RPMI7951 (cell line): ENCODE measurements at regions not wholly inside any gene's neighbourhood (a gene's known extent, or its start where the extent isn't known, plus 50 kb on each side); places are given as distances from the start of the nearest gene placed in this dataset.

Experiments used
- DNase-seq: peaks from one replicate; pipeline ENCODE4 v3.0.0-alpha.2; 2012; ENCODE audit warnings: low read depth

GRCh38 chr14:97723351-97723750 is 926.2 kb downstream of the VRK1 start:
- DNase-seq, result no peak

- DNase-seq, result no peak
Observed at GRCh38 chr14:97723819-97724218, 926.6 kb downstream of the VRK1 start.

GRCh38 chr14:97724265-97724731 is 927.1 kb downstream of the VRK1 start:
- no peak for DNase-seq

- no peak for DNase-seq
Observed at GRCh38 chr14:97726676-97727075, 929.5 kb downstream of the VRK1 start.

- no peak for DNase-seq
Observed at GRCh38 chr14:97730706-97731105, 933.5 kb downstream of the VRK1 start.

DNA sequence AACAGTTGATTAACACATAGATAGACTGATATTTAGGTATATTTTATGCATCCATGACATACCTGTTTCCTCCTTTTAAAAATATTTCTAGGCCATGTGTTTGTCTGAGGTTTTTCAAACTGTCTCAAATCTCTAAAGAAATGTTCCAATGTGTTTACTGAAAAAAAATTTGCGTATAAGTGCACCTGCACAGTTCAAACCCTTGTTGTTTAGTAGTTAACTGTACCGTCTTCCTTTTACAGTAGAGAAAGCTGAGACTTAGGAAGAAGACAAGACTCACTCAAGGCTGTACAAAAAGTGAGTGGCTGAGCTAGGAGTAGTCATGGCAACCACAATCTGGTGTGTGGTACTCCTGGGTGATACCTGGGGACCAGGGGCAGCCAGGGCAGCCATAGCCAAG is 934.6 kb downstream of the VRK1 start:
- no peak for DNase-seq

- no peak for DNase-seq
Observed at GRCh38 chr14:97747316-97747715, 950.1 kb downstream of the VRK1 start.

- no peak for DNase-seq
Observed at GRCh38 chr14:97748616-97749015, 951.4 kb downstream of the VRK1 start.

DNA sequence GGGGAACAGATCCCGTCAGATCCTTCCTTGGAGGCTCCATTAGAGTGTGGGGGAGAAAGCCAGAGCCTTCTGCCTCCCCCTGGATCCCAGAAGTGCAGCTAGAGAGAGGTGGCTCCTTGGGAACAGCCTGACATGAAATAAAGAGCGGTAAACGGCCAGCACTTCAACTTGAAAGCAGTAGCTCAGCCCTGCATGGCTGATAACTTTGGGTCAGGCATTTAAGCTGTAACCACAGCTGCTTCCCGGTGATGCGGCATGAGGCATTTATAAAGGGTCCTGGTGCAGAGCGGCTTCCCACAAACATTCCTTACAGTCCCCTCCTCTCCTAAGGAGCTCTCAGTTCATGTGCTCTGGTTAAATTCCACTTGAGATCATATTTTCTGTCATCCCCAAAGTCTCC is 960.3 kb downstream of the VRK1 start:
- no peak for DNase-seq

DNA sequence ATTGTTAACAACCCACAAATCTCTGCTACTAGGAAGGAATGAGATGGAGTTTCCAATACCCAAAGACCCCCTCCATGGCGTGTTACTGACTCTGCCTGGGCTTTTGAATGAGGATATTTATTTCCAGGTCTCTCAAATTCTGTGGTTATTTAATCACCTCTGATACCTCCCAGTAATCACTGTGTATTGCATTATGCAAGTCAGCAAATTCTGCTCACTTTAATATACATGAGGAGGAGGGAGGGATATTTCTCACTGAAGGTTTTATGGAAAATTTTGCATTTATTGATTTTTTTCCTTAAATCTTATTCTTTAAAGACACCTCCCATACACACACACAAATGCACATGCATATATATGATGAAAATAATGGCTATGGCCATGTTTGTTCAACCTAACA is 962.9 kb downstream of the VRK1 start:
- DNase-seq, result no peak

GRCh38 chr14:97762386-97762785 is 965.2 kb downstream of the VRK1 start:
- no peak for DNase-seq

DNA sequence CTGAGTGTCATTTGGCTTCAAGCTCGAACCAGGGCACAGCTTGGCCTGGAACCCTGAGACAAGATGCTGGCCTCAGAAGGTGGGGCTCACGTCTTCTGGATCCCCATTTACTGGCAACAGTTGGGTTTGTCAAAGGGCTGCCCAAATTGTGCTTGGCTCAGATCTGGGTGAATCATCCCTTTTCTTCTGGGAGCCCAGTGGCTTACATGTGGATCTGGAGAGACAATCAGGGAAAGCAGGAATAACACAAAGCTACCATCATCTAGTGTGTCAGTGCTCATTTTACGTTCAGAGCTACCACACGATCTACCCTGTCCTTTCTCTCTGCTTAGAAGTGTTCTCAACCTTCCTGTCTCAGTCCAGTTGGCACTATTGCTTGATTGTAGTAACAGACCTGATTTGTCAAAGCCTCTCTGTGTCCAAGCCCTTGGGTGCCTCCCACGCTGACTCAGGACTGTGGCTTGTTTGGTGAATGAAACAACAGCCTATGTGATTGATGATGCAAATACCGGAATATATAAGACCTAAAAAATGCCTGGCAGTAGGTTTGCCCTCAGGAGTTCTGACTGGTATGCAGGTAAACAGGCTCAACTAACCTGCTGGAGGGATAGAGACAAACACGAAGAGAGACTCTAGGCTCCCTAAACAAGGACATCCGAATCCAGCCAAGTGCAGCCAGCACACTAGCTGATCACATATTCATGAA is 974.3 kb downstream of the VRK1 start:
- peak; percentile 0 for DNase-seq

GRCh38 chr14:97773598-97773997 is 976.4 kb downstream of the VRK1 start:
- DNase-seq, result no peak

- no peak for DNase-seq
Observed at GRCh38 chr14:97776890-97777558, 979.8 kb downstream of the VRK1 start.

- DNase-seq, result no peak
Observed at GRCh38 chr14:97777622-97778355, 980.6 kb downstream of the VRK1 start.

- DNase-seq, result no peak
Observed at GRCh38 chr14:97779140-97779539, 982.0 kb downstream of the VRK1 start.

GRCh38 chr14:97780804-97781203 is 983.6 kb downstream of the VRK1 start:
- no peak for DNase-seq

DNA sequence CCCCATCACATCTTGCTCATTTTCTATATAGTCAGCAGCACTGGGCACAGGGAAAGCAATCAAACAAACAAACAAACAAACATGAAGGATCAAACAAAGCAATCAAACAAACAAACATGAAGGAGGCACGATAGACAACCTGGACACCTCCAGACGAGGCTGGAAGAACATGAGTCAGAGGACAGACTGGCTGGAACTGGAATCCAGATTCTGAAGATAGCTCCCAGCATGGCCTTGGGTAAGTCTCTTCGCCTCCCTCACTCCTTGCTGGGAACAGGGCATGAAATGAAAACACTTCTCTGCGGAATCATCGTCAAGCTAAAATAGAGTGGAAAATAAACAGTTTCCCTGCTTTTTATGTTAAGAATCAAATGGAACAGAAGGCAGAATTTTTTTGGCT is 984.8 kb downstream of the VRK1 start:
- DNase-seq, result no peak

DNA sequence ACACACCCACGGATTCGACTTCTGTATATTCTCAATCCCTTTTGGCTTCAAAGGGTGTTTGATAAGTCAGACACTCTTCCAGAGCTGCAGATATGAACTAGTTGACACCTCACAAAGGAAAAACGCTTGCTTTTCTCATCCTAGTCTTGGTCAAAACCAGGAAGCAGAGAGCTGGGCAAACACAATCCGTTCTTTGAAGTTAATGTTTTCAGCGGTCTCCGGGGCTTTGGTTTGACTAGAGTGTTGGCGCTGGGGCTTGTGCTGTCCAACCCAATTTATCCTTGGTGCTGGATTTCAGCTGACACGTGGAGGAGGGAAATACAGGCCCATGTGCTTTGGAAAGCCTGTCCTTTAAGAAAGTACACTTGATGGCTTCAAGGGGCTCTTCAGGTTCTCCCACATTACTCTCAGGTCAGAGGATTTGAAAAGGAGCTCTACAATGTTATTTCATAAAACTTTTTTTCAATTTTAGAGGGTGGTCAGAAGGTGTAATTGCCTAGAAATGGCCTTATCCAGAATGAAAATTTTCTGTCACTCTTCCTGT is 985.8 kb downstream of the VRK1 start:
- no peak for DNase-seq

DNA sequence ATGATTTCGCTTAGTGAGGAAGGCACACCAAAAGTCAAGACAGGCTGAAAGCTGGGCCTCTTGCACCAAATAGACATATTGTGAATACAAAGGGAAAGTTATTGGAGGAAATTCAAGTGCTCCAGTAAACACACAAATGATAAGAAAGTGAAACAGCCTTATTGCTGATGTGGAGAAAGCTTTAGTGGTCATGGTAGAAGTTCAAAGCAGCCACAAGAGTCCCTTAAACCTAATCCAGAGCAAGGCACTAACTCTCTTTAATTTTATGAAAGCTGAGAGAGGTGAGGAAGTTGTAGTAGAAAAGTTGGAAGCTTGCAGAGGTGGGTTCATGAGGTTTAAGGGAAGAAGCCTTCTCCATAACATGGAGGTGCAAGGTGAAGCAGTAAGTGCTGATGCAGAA is 988.3 kb downstream of the VRK1 start:
- no peak for DNase-seq

DNA sequence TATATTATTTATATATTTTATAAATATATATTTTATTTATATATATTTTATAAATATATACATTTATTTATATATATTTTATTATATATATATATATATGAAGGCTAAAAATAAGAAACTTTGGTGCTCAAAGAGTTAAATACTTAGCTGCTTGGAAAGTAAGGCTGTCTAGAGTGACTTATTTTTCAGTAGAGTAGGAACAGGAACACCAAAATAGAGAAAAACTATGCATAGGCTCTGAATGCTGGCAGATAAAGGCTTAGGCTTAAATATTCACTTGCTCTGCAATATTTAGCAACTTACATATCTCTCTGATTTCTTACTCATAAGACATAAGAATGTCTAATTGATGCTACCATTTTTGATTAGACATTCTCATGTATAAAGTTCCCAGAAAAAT is 991.2 kb downstream of the VRK1 start:
- no peak for DNase-seq

DNA sequence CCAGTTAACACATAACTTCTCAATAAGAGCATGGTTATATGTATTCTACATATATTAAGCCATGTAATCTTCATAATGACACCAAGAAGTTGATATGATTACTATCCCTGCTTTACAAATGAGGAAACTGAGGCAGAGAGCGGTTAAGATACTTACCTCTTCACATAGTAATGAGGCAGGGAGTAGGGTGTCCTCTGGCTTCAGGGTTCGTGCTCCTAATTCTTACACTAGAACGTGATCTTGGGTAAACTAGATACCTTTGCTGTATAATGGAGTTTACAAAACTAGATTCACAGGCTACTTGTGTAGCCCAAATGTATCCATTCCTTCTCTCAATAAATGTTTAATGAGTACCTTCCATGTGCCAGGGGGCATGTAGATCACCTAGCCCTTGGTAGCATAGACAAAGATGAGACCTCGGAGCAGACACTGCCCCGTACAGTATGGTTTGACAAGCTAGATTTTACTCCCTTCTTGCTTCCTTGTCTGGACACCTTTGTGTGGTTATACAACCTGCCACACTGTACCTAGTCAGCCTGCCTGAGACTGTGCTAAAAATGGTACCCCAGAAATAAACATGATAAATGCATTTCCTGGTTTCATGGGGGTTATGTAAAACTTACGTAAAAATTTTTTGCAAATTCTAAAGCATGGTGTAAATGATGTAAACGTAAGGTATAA is 991.8 kb downstream of the VRK1 start:
- DNase-seq, result no peak
